Astrocyte of the spinal cord (primary cell): ENCODE measurements at regions not wholly inside any gene's neighbourhood (a gene's known extent, or its start where the extent isn't known, plus 50 kb on each side); places are given as distances from the start of the nearest gene placed in this dataset.
A peak's percentile ranks its signal among the peaks of the same experiment; 100 is the strongest.
"Not testable (repeated sequence)": the region's sequence is repeated elsewhere in the genome, so short reads cannot be mapped to it uniquely, and the experiment has no call there.

Experiments
- DNase-seq: peaks from one replicate; pipeline ENCODE4 v3.0.0; 2011; ENCODE audit warnings: low read depth, low spot score
- H3K4me3 ChIP-seq: 2 replicates; pipeline ENCODE4 v1.5.1; 2011; ENCODE audit warnings: low read depth, mild to moderate bottlenecking, low read length, moderate library complexity
- in situ Hi-C: cut with HindIII; loops from 2 replicates; pipeline ENCODE4 v1.10.0; 2017; ENCODE audit warnings: low sequenced_read_pairs
- TF ChIP-seq, protein P1 (sequence below): IDR thresholded peaks from 2 replicates; pipeline ENCODE4 v1.5.1; 2012; ENCODE audit warnings: low read depth, mild to moderate bottlenecking, low read length, inconsistent platforms

DNA sequence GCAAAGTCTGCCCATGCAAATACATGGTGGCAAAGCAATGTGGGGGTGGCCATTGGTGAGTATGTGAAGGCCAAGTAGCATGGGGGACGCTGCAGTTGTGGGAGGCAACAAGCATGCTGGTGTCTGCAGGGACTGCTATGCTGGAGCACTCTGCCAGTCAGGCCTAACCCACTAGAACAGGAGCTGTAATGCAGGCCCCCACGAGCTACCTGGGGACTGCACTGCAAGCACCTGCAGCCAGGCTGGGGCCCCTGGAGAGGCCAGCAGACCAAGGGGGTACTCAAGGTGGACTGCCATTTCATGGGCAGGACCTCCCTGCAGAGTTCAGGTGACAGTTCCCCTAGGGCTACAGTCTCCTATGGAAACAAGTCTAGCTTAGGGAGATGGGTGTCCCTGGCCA, 183.8 kb upstream of the PDE4D start:
- TF ChIP-seq, protein P1, sequence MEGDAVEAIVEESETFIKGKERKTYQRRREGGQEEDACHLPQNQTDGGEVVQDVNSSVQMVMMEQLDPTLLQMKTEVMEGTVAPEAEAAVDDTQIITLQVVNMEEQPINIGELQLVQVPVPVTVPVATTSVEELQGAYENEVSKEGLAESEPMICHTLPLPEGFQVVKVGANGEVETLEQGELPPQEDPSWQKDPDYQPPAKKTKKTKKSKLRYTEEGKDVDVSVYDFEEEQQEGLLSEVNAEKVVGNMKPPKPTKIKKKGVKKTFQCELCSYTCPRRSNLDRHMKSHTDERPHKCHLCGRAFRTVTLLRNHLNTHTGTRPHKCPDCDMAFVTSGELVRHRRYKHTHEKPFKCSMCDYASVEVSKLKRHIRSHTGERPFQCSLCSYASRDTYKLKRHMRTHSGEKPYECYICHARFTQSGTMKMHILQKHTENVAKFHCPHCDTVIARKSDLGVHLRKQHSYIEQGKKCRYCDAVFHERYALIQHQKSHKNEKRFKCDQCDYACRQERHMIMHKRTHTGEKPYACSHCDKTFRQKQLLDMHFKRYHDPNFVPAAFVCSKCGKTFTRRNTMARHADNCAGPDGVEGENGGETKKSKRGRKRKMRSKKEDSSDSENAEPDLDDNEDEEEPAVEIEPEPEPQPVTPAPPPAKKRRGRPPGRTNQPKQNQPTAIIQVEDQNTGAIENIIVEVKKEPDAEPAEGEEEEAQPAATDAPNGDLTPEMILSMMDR, result no peak
- H3K4me3 ChIP-seq, result no peak overlapping the region
- in situ Hi-C loops, result no loop called here
- DNase-seq, result no peak

DNA sequence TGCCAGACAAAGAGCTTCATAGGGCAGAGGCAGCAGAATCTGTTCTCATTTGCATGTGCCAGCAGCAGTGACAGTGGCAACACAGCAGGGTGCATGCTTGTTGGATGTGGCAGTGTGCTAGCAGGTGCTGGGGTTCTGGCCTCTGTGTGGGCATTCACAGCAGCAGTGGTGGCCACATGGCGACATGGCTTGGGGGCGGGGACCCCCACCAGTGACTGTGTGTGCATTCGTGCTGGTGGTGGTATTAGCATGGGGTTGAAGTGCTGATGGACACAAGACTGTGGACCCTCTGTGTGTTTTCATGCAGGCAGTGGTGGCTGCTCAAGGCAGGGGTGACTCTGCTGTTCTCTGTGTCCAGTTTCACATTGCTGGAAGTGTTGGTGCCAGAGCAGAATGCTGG, 183.2 kb upstream of the PDE4D start:
- no peak for DNase-seq
- in situ Hi-C loops, result no loop called here
- no peak overlapping the region for H3K4me3 ChIP-seq
- TF ChIP-seq, protein P1, result no peak

DNA sequence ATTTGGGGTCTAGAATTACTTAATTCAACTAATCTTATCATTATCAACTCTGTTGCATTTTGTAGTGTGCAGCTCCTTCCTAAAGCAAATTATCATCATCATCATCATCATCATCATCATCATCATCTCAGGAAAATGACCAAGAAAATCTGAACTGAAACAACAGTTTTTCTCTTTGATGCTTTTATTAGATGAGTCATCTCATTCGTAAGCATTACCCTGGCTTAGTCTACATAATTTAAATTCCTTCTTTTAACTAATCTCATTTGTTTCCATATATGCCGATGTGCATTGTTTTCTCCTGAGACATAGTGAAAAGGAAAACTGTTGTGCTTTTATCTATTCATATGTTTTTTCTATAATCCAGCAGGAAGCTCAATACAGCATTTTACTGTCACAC, 173.0 kb upstream of the PDE4D start:
- in situ Hi-C loops, result no loop called here
- H3K4me3 ChIP-seq, result no peak overlapping the region
- peak; percentile 63 for DNase-seq
- TF ChIP-seq, protein P1, result no peak

DNA sequence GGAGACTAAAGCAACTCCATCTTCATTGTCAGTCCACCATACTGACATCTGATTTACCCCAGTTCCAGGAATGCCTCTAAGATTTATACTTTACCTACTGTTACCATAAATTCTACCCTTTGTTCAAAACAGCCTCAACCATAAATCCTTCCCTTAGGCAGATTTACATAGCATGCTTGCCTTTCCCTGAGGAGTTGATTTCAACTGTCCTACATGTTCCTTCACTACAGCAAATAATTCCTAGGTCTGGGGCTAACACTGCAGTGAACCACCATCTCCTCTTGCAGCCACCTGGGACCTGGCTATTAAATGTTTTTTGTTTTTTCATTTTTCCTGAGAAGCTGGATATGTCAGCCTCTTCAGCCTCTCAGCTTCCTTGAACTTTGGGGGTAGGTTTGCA, 166.9 kb upstream of the PDE4D start:
- H3K4me3 ChIP-seq, result no peak overlapping the region
- DNase-seq, result no peak
- TF ChIP-seq, protein P1, result no peak
- in situ Hi-C loops, result no loop called here

DNA sequence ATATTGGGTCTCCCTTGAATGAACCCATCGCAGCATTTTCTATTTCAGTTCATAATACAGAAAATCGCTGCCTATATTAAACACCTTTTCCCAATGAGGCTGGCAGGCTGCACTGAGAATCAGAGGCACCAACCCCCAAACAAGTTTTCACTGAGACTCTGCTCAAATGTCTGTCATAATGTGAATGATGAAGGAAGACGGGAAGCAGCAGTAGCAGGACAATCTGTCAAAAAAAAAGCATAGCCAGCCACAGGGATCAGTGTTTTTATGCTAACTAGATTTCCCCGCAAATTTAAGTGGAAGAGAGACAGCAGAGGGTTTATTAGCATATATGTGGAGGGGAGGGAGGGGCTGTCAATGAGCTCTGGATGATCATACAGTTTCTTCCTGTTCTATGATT, 162.7 kb upstream of the PDE4D start:
- TF ChIP-seq, protein P1, result no peak
- DNase-seq, result no peak
- in situ Hi-C loops, result no loop called here
- H3K4me3 ChIP-seq, result no peak overlapping the region

DNA sequence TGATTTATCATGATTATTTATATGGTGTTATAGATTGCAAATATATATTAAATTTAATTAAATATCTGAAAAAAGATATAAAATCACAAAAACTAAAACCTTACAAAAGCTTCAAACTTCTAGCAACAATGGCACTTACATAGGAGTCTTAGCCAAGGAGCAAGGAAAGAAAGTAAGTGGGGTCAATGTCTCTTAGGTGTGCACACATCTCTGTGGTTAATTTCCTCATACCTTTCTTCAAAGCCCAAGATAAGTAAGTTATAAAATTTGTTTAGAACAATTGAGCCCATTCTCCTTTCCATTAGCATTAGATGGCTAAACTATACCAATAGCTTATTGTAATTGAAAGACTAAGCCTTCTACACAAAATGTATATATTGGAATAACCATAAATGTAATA, 161.6 kb upstream of the PDE4D start:
- in situ Hi-C loops, result no loop called here
- DNase-seq, result no peak

DNA sequence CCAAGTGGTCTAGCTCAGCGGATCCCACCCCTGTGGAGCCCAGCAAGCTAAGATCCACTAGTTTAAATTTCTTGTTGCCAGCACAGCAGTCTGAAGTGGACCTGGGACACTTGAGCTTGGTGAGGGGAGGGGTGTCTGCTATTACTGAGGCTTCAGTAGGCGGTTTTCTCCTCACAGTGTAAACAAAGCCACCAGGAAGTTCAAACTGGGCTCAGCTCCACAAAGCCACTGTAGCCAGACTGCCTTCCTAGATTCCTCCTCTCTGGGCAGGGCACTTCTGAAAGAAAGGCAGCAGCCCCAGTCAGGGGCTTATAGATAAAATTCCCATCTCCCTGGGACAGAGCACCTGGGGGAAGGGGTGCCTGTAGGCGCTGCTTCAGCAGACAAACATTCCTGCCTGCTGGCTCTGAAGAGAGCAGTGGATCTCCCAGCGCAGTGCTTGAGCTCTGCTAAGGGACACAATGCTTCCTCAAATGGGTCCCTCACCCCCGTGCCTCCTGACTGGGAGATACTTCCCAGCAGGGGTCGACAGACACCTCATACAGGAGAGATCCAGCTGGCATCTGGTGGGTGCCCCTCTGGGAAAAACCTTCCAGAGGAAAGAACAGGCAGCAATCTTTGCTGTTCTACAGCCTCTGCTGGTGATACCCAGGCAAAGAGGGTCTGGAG, 148.6 kb upstream of the PDE4D start:
- H3K4me3 ChIP-seq, in situ Hi-C loops, DNase-seq: not testable (repeated sequence)

More for the DNA sequence above, 161.6 kb upstream of the PDE4D start:
- H3K4me3 ChIP-seq, result no peak overlapping the region
- TF ChIP-seq, protein P1, result no peak

DNA sequence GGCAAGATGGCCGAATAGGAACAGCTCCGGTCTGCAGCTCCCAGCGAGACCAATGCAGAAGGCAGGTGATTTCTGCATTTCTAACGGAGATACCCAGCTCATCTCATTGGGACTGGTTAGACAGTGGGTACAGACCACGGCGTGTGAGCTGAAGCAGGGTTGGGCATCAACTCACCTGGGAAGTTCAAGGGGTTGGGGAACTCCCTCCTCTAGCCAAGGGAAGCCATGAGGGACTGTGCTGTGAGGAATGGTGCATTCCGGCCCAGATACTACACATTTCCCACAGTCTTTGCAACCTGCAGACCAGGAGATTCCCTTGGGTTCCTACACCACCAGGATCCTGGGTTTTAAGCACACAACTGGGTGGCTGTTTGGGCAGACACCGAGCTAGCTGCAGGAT, 148.0 kb upstream of the PDE4D start:
- H3K4me3 ChIP-seq, DNase-seq, in situ Hi-C loops: not testable (repeated sequence)
